ENCODE measurements at regions not wholly inside any gene's neighbourhood (a gene's known extent, or its start where the extent isn't known, plus 50 kb on each side); places are given as distances from the start of the nearest gene placed in this dataset.

GRCh38 chr9:13580131-13580530 lies 300.6 kb upstream of the MPDZ start:
- H3K9me3 ChIP-seq (ENCODE audit: low read length) = no peaks in the 10 kb centered on the region
- no peak overlapping the region for H2AFZ ChIP-seq (ENCODE audit: low read length)
- H3K4me3 ChIP-seq (ENCODE audit: low read depth, low read length, poor library complexity, severe bottlenecking) = no peak overlapping the region
- no peaks in the 10 kb centered on the region for H3K4me1 ChIP-seq (ENCODE audit: insufficient read depth, low read length, severe bottlenecking)
- no peak overlapping the region for H3K4me2 ChIP-seq (ENCODE audit: low read length)
- no peak overlapping the region for H3K27ac ChIP-seq (ENCODE audit: low read depth, low read length, poor library complexity, severe bottlenecking)
- no peaks in the 10 kb centered on the region for H3K36me3 ChIP-seq (ENCODE audit: insufficient read depth, low read length)
- TF ChIP-seq CTCF (IDR thresholded peaks at IDR 0.05; ENCODE audit: low read length) (no peak), EZH2 (IDR thresholded peaks at IDR 0.05; ENCODE audit: borderline replicate concordance, low read length) (no peak)
- no peaks in the 10 kb centered on the region for H3K79me2 ChIP-seq (ENCODE audit: insufficient read depth, low read length)
- no peaks in the 10 kb centered on the region for H4K20me1 ChIP-seq (ENCODE audit: insufficient read depth, low read length)
- H3K27me3 ChIP-seq (ENCODE audit: insufficient read depth, low read length) = no peaks in the 10 kb centered on the region
- no peak overlapping the region for H3K9ac ChIP-seq (ENCODE audit: low read length)
- H3K9me2 ChIP-seq (ENCODE audit: low read depth, low read length) = no peaks in the 10 kb centered on the region
- no peaks in the 10 kb centered on the region for H3F3A ChIP-seq (ENCODE audit: insufficient read depth, low read length)

- H3K36me3 ChIP-seq (ENCODE audit: insufficient read depth, low read length) = no peaks in the 10 kb centered on the region
- H3K9me2 ChIP-seq (ENCODE audit: low read depth, low read length) = no peaks in the 10 kb centered on the region
- no peaks in the 10 kb centered on the region for H3K79me2 ChIP-seq (ENCODE audit: insufficient read depth, low read length)
- no peak overlapping the region for H3K4me3 ChIP-seq (ENCODE audit: low read depth, low read length, poor library complexity, severe bottlenecking)
- no peak overlapping the region for H3K4me2 ChIP-seq (ENCODE audit: low read length)
- H3K27ac ChIP-seq (ENCODE audit: low read depth, low read length, poor library complexity, severe bottlenecking) = no peak overlapping the region
- H4K20me1 ChIP-seq (ENCODE audit: insufficient read depth, low read length) = no peaks in the 10 kb centered on the region
- H2AFZ ChIP-seq (ENCODE audit: low read length) = no peak overlapping the region
- no peaks in the 10 kb centered on the region for H3K4me1 ChIP-seq (ENCODE audit: insufficient read depth, low read length, severe bottlenecking)
- no peaks in the 10 kb centered on the region for H3K9me3 ChIP-seq (ENCODE audit: low read length)
- no peaks in the 10 kb centered on the region for H3K27me3 ChIP-seq (ENCODE audit: insufficient read depth, low read length)
- H3F3A ChIP-seq (ENCODE audit: insufficient read depth, low read length) = no peaks in the 10 kb centered on the region
- no peak for TF ChIP-seq EZH2 (IDR thresholded peaks at IDR 0.05; ENCODE audit: borderline replicate concordance, low read length)
- no peak for TF ChIP-seq CTCF (IDR thresholded peaks at IDR 0.05; ENCODE audit: low read length)
- H3K9ac ChIP-seq (ENCODE audit: low read length) = no peak overlapping the region
These were observed 296.6 kb upstream of the MPDZ start for GRCh38 chr9:13576101-13576500.

DNA sequence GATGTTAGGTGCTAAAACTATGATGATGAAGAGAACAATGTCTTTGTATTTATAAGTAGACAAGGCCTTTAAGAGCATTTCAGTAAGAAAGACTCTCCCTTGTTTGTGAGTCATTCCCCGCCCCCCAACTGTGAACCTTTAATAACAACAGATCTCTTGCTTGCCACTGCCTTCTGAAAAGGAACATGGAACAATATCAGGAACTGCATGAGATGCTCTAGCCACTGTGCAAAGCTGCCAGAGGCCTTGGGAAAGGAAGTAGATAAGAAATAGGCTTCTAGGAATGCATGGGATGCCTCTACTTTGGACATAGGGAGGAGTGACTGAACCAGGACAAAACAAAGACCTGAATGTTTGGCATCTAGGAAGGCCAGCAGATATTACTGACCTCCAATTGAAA lies 296.1 kb upstream of the MPDZ start:
- TF ChIP-seq EZH2 (IDR thresholded peaks at IDR 0.05; ENCODE audit: borderline replicate concordance, low read length) = no peak
- no peak for TF ChIP-seq CTCF (IDR thresholded peaks at IDR 0.05; ENCODE audit: low read length)
- no peaks in the 10 kb centered on the region for H3K9me3 ChIP-seq (ENCODE audit: low read length)
- H3K4me3 ChIP-seq (ENCODE audit: low read depth, low read length, poor library complexity, severe bottlenecking) = no peak overlapping the region
- no peaks in the 10 kb centered on the region for H3K27me3 ChIP-seq (ENCODE audit: insufficient read depth, low read length)
- no peaks in the 10 kb centered on the region for H3K4me1 ChIP-seq (ENCODE audit: insufficient read depth, low read length, severe bottlenecking)
- no peak overlapping the region for H3K9ac ChIP-seq (ENCODE audit: low read length)
- H4K20me1 ChIP-seq (ENCODE audit: insufficient read depth, low read length) = no peaks in the 10 kb centered on the region
- H3K27ac ChIP-seq (ENCODE audit: low read depth, low read length, poor library complexity, severe bottlenecking) = no peak overlapping the region
- no peak overlapping the region for H2AFZ ChIP-seq (ENCODE audit: low read length)
- H3K36me3 ChIP-seq (ENCODE audit: insufficient read depth, low read length) = no peaks in the 10 kb centered on the region
- no peaks in the 10 kb centered on the region for H3K79me2 ChIP-seq (ENCODE audit: insufficient read depth, low read length)
- H3F3A ChIP-seq (ENCODE audit: insufficient read depth, low read length) = no peaks in the 10 kb centered on the region
- H3K4me2 ChIP-seq (ENCODE audit: low read length) = no peak overlapping the region
- H3K9me2 ChIP-seq (ENCODE audit: low read depth, low read length) = no peaks in the 10 kb centered on the region
